Bronchial epithelial cell (primary cell): ENCODE measurements at regions not wholly inside any gene's neighbourhood (a gene's known extent, or its start where the extent isn't known, plus 50 kb on each side); places are given as distances from the start of the nearest gene placed in this dataset.

Experiments
- DNase-seq: peaks from one replicate; pipeline ENCODE4 v3.0.0-alpha.2; 2010; ENCODE audit warnings: low read depth
- FAIRE-seq: peaks from 2 replicates; lab custom pipeline; 2011; peaks lifted over from hg19 to GRCh38; lab: Jason Lieb, UNC
- H3K27me3 ChIP-seq: 2 replicates; pipeline ENCODE4 v1.5.1; 2011; ENCODE audit warnings: low read length; ENCODE audit not compliant: control insufficient read depth, insufficient read depth
- H3K36me3 ChIP-seq: 2 replicates; pipeline ENCODE4 v1.5.1; 2011; ENCODE audit warnings: low read length; ENCODE audit not compliant: control insufficient read depth, insufficient read depth
- H3K4me3 ChIP-seq: 2 replicates; pipeline ENCODE4 v1.5.1; 2011; ENCODE audit warnings: mild to moderate bottlenecking, low read depth, low read length, control low read depth
- TF ChIP-seq, protein P1 (sequence below): IDR thresholded peaks from 2 replicates; pipeline ENCODE4 v1.5.1; 2011; ENCODE audit warnings: mild to moderate bottlenecking, moderate library complexity, low read length, control low read depth, inconsistent platforms; ENCODE audit not compliant: insufficient read depth, severe bottlenecking

DNA sequence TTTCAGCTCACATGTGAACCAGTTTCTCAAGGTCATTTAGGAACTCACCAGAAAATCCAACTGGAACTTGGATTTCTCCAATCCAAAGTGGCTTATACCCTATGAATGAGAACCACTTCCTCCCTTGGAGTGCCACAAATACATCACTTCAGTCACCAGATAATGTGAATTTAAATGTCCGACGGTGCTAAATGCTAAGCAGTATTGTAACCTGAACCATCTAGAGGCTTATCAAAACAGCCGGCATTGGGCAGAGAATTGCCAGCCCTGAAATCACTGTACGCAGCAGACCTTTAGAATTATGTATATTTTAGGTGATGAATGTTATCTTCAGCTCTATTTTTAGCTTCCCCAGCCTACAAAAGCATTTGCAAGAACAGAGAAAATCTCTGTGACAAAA, 76.8 kb upstream of the COX20 start:
- DNase-seq: no peak

DNA sequence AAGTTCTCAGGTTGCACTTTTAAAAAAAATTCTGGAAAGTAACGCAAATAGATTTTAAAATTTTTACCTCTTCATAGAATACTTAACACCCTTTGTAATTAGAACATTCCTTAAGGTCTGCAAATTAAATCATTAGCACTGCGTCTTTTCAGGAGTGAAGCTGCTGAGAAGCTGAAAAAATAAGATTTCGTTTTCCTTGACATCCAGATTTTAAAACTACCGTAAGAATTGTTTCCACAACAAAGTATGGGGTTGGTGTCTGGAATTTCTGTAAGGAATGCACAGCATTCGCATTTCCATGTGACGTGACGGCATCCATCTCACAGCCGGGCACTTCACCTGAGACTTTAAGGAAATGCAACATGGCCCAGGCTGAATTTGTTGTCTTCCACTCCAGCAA, 76.3 kb upstream of the COX20 start:
- TF ChIP-seq, protein P1, sequence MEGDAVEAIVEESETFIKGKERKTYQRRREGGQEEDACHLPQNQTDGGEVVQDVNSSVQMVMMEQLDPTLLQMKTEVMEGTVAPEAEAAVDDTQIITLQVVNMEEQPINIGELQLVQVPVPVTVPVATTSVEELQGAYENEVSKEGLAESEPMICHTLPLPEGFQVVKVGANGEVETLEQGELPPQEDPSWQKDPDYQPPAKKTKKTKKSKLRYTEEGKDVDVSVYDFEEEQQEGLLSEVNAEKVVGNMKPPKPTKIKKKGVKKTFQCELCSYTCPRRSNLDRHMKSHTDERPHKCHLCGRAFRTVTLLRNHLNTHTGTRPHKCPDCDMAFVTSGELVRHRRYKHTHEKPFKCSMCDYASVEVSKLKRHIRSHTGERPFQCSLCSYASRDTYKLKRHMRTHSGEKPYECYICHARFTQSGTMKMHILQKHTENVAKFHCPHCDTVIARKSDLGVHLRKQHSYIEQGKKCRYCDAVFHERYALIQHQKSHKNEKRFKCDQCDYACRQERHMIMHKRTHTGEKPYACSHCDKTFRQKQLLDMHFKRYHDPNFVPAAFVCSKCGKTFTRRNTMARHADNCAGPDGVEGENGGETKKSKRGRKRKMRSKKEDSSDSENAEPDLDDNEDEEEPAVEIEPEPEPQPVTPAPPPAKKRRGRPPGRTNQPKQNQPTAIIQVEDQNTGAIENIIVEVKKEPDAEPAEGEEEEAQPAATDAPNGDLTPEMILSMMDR: no peak
- FAIRE-seq (no peak), DNase-seq (no peak)
- H3K27me3 ChIP-seq: no peaks in the 10 kb centered on the region
- no peaks in the 10 kb centered on the region for H3K36me3 ChIP-seq
- no peak overlapping the region for H3K4me3 ChIP-seq

More for the DNA sequence above, 76.8 kb upstream of the COX20 start:
- Histone ChIP-seq H3K4me3 (no peak overlapping the region), H3K36me3 (no peaks in the 10 kb centered on the region), H3K27me3 (no peaks in the 10 kb centered on the region)
- TF ChIP-seq, protein P1: no peak
- no peak for FAIRE-seq

DNA sequence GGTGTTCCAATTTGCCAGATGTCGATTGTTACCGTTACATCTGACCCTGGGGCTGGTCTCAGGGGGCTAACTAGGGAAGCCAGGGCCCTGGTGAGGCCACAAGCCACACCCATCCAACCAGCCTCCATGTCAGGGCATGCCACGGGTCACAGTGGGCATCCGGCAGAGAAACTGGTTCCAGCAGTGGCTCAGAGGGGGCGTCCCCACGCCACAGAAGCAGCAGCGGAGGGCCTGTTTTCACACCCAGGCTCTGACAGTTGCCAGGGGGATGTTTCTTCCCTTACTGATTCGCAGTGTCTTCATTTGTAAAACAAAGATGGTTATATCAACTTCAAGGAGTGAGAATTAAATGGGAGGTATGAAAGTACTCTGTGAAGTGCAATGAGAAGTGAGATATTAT, 75.0 kb upstream of the COX20 start:
- no peak for DNase-seq
- H3K27me3 ChIP-seq: no peaks in the 10 kb centered on the region
- no peak overlapping the region for H3K4me3 ChIP-seq

DNA sequence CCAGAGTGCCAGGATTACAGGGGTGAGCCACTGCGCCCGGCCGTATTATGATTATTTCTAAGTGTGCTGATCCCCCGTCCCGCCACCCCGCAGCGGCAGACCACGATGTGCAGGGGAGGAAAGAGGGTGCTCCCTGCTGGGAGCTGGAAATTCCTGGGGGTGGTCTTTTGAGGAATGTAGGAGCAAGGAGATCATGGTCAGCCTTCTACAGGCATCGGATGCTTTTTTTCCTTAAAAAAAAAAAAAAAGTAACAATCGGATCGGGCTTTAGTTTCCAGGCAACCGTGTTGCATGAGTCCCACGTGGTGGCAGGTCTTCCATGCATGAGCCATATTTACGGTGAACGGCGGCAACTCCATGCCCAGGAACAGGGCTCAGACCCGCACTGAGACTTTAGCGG, 74.2 kb upstream of the COX20 start:
- H3K36me3 ChIP-seq: no peaks in the 10 kb centered on the region
- no peak overlapping the region for H3K4me3 ChIP-seq
- no peaks in the 10 kb centered on the region for H3K27me3 ChIP-seq
- DNase-seq: no peak
- TF ChIP-seq, protein P1: no peak
- no peak for FAIRE-seq

More for the DNA sequence above, 75.0 kb upstream of the COX20 start:
- no peak for FAIRE-seq
- H3K36me3 ChIP-seq: no peaks in the 10 kb centered on the region
- TF ChIP-seq, protein P1: no peak

DNA sequence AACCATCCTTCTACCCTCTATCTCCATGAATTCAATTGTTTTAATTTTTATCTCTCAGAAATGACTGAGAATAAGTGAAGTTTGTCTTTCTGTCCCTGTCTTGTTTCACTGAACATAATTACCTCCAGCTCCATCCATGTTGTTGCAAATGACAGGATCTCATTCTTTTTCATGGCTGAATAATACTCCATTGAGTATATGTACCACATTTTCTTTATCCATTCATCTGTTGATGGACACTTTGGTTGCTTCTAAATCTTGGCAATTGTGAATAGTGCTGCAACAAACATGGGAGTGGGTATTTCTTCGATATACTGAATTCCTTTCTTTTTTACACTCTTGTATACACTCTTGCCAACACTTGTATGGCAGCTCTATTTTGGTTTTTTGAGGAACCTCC, 72.8 kb upstream of the COX20 start:
- FAIRE-seq: no peak
- TF ChIP-seq, protein P1: no peak
- Histone ChIP-seq H3K27me3 (no peaks in the 10 kb centered on the region), H3K36me3 (no peaks in the 10 kb centered on the region), H3K4me3 (no peak overlapping the region)
- DNase-seq: no peak

DNA sequence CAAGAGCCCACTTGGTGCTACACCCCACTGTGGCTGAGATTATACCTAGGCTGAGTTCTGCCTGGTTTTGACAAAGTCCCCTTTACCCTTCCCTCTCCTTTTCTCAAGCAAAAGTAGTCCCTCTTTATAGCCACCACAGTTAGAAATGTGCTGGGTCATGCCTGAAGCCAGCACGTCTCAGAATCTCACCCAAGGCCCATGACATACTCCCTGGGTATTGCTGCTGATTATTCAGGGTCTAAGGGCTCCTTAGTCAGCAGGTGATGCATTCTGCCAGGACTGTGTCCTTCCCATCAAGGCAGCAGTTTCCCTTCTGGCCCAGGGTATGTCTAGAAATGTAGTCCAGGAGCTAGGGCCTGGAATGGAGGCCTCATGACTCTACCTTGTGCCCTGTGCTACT, 67.3 kb upstream of the COX20 start:
- no peak for FAIRE-seq
- no peaks in the 10 kb centered on the region for H3K27me3 ChIP-seq
- TF ChIP-seq, protein P1: no peak
- no peak overlapping the region for H3K4me3 ChIP-seq
- no peaks in the 10 kb centered on the region for H3K36me3 ChIP-seq
- DNase-seq: peak; percentile 47
